ENCODE measurements at regions not wholly inside any gene's neighbourhood (a gene's known extent, or its start where the extent isn't known, plus 50 kb on each side); places are given as distances from the start of the nearest gene placed in this dataset.

DNA sequence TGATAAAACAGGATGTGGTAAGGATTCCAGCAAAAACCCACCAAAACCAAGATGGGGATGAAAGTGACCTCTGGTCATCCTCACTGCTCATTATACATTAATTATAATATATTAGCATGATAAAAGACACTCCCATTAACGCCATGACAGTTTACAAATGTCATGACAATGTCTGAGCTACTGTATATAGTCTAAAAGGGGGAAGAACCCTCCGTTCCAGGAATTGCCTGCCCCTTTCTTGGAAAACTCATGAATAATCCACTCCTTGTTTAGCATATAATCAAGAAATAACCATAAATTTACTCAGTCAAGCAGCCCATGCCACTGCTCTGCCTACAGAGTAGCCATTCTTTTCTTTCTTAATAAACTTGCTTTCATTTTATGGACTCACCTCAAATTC lies 96.4 kb upstream of the VLDLR start:
- no peak for TF ChIP-seq EZH2 (IDR thresholded peaks at IDR 0.05; ENCODE audit: insufficient read depth, poor library complexity, severe bottlenecking)
- no peak for TF ChIP-seq EZH2phosphoT487 (IDR thresholded peaks at IDR 0.05; ENCODE audit: insufficient read depth, low read depth)

Measured in GM23248 (cell line).